Panc1 (cell line): ENCODE measurements at regions not wholly inside any gene's neighbourhood (a gene's known extent, or its start where the extent isn't known, plus 50 kb on each side); places are given as distances from the start of the nearest gene placed in this dataset.

Source experiments
- ATAC-seq: fragments of 200-7000 bp; cut with Tn5 transposase; 2 replicates; pipeline ENCODE4 v1.9.1; 2020; ENCODE audit warnings: mild to moderate bottlenecking, moderate library complexity
- BruUV-seq: library from RNA; stranded (reverse); fragments of 400-500 nt; replicated peaks from 2 replicates; lab custom pipeline; 2021; lab: Mats Ljungman, UMichigan
- CTCF ChIA-PET: fragments of 300-600 bp; sonication (Branson Sonifier 250); formaldehyde crosslinking; loops from one replicate; lab custom pipeline; 2022; ENCODE audit warnings: antibody characterized with exemption; lab: Charles Lee
- POLR2A ChIA-PET: fragments of 300-600 bp; sonication (Branson Sonifier 250); formaldehyde crosslinking; loops from one replicate; lab custom pipeline; 2022; ENCODE audit warnings: antibody characterized with exemption; lab: Charles Lee
- DNase-seq: peaks from one replicate; pipeline ENCODE4 v3.0.0-alpha.2; 2010; ENCODE audit warnings: low read depth, low spot score
- H3K27ac ChIP-seq: 2 replicates; pipeline ENCODE4 v1.5.1; 2011; ENCODE audit warnings: mild to moderate bottlenecking, low read length, inconsistent platforms
- H3K27me3 ChIP-seq: fragments of 200-500 bp; sonication (Bioruptor generic); 2 replicates; pipeline ENCODE4 v1.6.0; 2014; ENCODE audit warnings: low read length, inconsistent platforms; ENCODE audit not compliant: control insufficient read depth, insufficient read depth
- H3K36me3 ChIP-seq: fragments of 200-500 bp; sonication (Bioruptor generic); 2 replicates; pipeline ENCODE4 v1.5.1; 2014; ENCODE audit warnings: inconsistent platforms, mild to moderate bottlenecking, low read length, moderate library complexity; ENCODE audit not compliant: control insufficient read depth, insufficient read depth
- H3K4me1 ChIP-seq: 2 replicates; pipeline ENCODE4 v1.5.1; 2011; ENCODE audit warnings: inconsistent platforms, mild to moderate bottlenecking, low read length, moderate library complexity; ENCODE audit not compliant: control insufficient read depth, insufficient read depth
- H3K4me3 ChIP-seq, 2 experiments: 2 replicates each; pipeline ENCODE4 v1.5.1; 2011 to 2012; ENCODE audit warnings: low read depth in 2 of 2, low read length in 2 of 2, mild to moderate bottlenecking in 2 of 2, inconsistent platforms in 1 of 2, moderate library complexity in 1 of 2
- H3K9me3 ChIP-seq: fragments of 200-500 bp; sonication (Bioruptor generic); 2 replicates; pipeline ENCODE4 v1.5.1; 2014; ENCODE audit warnings: low read depth, mild to moderate bottlenecking, inconsistent platforms, low read length, moderate library complexity; ENCODE audit not compliant: control insufficient read depth, insufficient read depth
- CTCF ChIP-seq: fragments of 450-650 bp; IDR thresholded peaks from 2 replicates; pipeline ENCODE4 v1.5.1; 2017; ENCODE audit warnings: mild to moderate bottlenecking
- POLR2AphosphoS5 ChIP-seq: IDR thresholded peaks from 2 replicates; pipeline ENCODE4 v1.6.1; 2012; ENCODE audit warnings: mild to moderate bottlenecking, low read depth, low read length, moderate library complexity
- SIN3A ChIP-seq: IDR thresholded peaks from 2 replicates; pipeline ENCODE4 v1.6.1; 2012; ENCODE audit warnings: low read depth, mild to moderate bottlenecking, low read length, moderate library complexity, borderline replicate concordance; ENCODE audit not compliant: insufficient read depth
- TCF7L2 ChIP-seq: IDR thresholded peaks from 2 replicates; pipeline ENCODE4 v1.6.1; 2011; ENCODE audit warnings: mild to moderate bottlenecking, low read depth, low read length, inconsistent platforms
- in situ Hi-C: cut with HindIII; loops from 2 replicates; pipeline ENCODE4 v1.10.0; 2016; ENCODE audit warnings: low sequenced_read_pairs, low pct_unique_long_range_greater_than_20kb
- intact Hi-C: fragments of 100-400 bp; cut with micrococcal nuclease; formaldehyde crosslinking; loops from one replicate; pipeline ENCODE4 v1.10.0; 2022; ENCODE audit not compliant: unreplicated experiment
- TF ChIP-seq, protein P1 (sequence below), 2 experiments: IDR thresholded peaks; 2 replicates each; pipeline ENCODE4 v1.6.1; 2011 to 2012; ENCODE audit warnings: low read depth in 2 of 2, control low read depth in 1 of 2, low read length in 1 of 2, mild to moderate bottlenecking in 1 of 2, moderate library complexity in 1 of 2; ENCODE audit not compliant: insufficient read depth in 1 of 2

DNA sequence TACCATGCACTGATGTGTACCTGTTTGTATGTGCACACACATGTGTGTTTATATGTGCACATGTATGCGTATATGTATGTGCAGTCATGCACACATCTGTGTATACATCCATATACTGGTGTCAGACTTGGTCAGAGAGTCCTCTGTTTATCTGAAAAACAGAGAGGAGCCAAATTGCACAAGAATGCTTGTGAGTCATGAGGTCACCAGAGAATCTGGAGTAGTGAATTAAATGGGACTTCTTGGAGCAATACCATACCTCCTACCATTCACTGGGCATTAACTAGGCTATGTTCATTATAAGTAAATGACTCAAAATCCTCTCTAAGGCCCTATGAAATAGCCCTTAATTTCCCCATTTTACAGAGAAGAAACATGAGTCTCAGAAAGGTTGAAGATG lies 272.1 kb upstream of the C1orf87 start:
- TF ChIP-seq, protein P1, sequence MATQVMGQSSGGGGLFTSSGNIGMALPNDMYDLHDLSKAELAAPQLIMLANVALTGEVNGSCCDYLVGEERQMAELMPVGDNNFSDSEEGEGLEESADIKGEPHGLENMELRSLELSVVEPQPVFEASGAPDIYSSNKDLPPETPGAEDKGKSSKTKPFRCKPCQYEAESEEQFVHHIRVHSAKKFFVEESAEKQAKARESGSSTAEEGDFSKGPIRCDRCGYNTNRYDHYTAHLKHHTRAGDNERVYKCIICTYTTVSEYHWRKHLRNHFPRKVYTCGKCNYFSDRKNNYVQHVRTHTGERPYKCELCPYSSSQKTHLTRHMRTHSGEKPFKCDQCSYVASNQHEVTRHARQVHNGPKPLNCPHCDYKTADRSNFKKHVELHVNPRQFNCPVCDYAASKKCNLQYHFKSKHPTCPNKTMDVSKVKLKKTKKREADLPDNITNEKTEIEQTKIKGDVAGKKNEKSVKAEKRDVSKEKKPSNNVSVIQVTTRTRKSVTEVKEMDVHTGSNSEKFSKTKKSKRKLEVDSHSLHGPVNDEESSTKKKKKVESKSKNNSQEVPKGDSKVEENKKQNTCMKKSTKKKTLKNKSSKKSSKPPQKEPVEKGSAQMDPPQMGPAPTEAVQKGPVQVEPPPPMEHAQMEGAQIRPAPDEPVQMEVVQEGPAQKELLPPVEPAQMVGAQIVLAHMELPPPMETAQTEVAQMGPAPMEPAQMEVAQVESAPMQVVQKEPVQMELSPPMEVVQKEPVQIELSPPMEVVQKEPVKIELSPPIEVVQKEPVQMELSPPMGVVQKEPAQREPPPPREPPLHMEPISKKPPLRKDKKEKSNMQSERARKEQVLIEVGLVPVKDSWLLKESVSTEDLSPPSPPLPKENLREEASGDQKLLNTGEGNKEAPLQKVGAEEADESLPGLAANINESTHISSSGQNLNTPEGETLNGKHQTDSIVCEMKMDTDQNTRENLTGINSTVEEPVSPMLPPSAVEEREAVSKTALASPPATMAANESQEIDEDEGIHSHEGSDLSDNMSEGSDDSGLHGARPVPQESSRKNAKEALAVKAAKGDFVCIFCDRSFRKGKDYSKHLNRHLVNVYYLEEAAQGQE (IDR thresholded peaks at IDR 0.05; ENCODE audit: insufficient read depth in 1 of 2, low read depth in 2 of 2, low read length in 1 of 2) = no peak
- TF ChIP-seq SIN3A = no peak
- TF ChIP-seq POLR2AphosphoS5 = no peak
- no peak for TF ChIP-seq CTCF
- TF ChIP-seq TCF7L2 = no peak
- CTCF ChIA-PET = no interaction called here
- H3K27me3 ChIP-seq = no peaks in the 10 kb centered on the region
- DNase-seq (no peak), ATAC-seq (no peak)
- intact Hi-C loops = no loop called here
- H3K9me3 ChIP-seq = no peaks in the 10 kb centered on the region
- H3K4me3 ChIP-seq = no peak overlapping the region
- POLR2A ChIA-PET = no interaction called here
- in situ Hi-C loops = no loop called here
- H3K36me3 ChIP-seq = no peaks in the 10 kb centered on the region
- no peak overlapping the region for H3K27ac ChIP-seq
- no TSS peak for BruUV-seq
- no peaks in the 10 kb centered on the region for H3K4me1 ChIP-seq

DNA sequence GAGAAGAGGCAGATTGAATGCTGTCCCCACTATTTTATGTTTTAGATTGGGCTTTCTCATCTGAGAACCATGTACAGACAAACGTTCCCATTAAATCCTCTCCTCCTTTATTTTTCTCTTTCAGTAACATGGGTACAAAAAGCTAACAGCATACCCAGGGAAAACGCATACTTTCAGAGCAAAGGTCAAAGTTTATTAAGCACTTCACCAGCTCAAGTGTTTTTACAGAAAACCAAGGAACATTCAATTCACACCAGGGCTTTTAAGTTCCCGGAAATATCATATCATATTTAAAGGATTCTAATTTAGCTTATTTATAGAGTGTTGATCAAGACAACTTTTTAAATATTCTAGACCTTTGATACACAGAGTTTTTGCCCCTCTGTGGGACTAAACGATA lies 271.5 kb upstream of the C1orf87 start:
- H3K36me3 ChIP-seq = no peaks in the 10 kb centered on the region
- ChIA-PET CTCF (no interaction called here), POLR2A (no interaction called here)
- in situ Hi-C loops = no loop called here
- H3K9me3 ChIP-seq = no peaks in the 10 kb centered on the region
- intact Hi-C loops = no loop called here
- no peak for DNase-seq
- no peak for ATAC-seq
- no peak overlapping the region for H3K27ac ChIP-seq
- no peak overlapping the region for H3K4me3 ChIP-seq
- no peaks in the 10 kb centered on the region for H3K27me3 ChIP-seq
- TF ChIP-seq CTCF = no peak
- no peak for TF ChIP-seq POLR2AphosphoS5
- TF ChIP-seq, protein P1 (IDR thresholded peaks at IDR 0.05; ENCODE audit: insufficient read depth in 1 of 2, low read depth in 2 of 2, low read length in 1 of 2) = no peak
- no peak for TF ChIP-seq TCF7L2
- no peak for TF ChIP-seq SIN3A
- BruUV-seq = no TSS peak
- no peaks in the 10 kb centered on the region for H3K4me1 ChIP-seq
